WERI-Rb-1 (cell line): ENCODE measurements at regions not wholly inside any gene's neighbourhood (a gene's known extent, or its start where the extent isn't known, plus 50 kb on each side); places are given as distances from the start of the nearest gene placed in this dataset.
"Not testable (repeated sequence)": the region's sequence is repeated elsewhere in the genome, so short reads cannot be mapped to it uniquely, and the experiment has no call there.

Source experiments
- DNase-seq: peaks from one replicate; pipeline ENCODE4 v3.0.0-alpha.2; 2020
- H3K27ac ChIP-seq: fragments of 250-450 bp; sonication (Bioruptor Pico); 2 replicates; pipeline ENCODE4 v1.5.1; 2020; ENCODE audit warnings: mild to moderate bottlenecking, moderate library complexity
- H3K27me3 ChIP-seq: fragments of 250-450 bp; sonication (Bioruptor Pico); 2 replicates; pipeline ENCODE4 v1.5.1; 2021; ENCODE audit warnings: mild to moderate bottlenecking, low read depth, moderate library complexity; ENCODE audit not compliant: insufficient read depth, severe bottlenecking
- H3K36me3 ChIP-seq: fragments of 250-450 bp; sonication (Bioruptor Pico); 2 replicates; pipeline ENCODE4 v1.5.1; 2020; ENCODE audit warnings: mild to moderate bottlenecking, moderate library complexity
- H3K4me3 ChIP-seq: 2 replicates; pipeline ENCODE4 v1.5.1; 2011; ENCODE audit warnings: low read depth, mild to moderate bottlenecking, control low read depth, low read length
- H3K9me3 ChIP-seq: fragments of 250-450 bp; sonication (Bioruptor Pico); 2 replicates; pipeline ENCODE4 v1.5.1; 2021; ENCODE audit warnings: mild to moderate bottlenecking, moderate library complexity; ENCODE audit not compliant: severe bottlenecking
- TF ChIP-seq, protein P1 (sequence below): IDR thresholded peaks from 2 replicates; pipeline ENCODE4 v1.5.1; 2011; ENCODE audit warnings: low read depth, mild to moderate bottlenecking, control low read depth, inconsistent platforms, low read length

DNA sequence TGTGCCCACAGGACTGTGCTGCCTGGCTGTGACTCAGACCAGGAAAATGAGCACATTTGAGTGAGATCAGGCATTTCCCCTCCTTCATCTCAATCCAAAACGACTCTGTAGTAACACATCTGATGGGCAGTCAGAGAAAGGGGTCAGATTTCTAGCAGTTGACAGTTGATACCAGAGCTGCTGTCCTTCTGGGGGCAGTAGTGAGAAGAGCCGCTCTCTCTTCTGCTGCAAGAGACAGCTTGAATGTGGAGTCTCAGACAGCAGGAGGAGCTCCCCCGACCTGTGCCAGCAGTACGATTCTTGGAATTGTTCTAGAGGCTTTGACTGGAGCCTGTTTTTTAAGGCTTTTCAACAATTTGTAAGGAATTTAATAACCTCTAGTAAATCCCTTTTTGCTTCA is 1413.7 kb downstream of the RPIA start:
- not testable (repeated sequence) for H3K27me3 ChIP-seq, H3K9me3 ChIP-seq, H3K27ac ChIP-seq, H3K36me3 ChIP-seq, H3K4me3 ChIP-seq
- TF ChIP-seq, protein P1, sequence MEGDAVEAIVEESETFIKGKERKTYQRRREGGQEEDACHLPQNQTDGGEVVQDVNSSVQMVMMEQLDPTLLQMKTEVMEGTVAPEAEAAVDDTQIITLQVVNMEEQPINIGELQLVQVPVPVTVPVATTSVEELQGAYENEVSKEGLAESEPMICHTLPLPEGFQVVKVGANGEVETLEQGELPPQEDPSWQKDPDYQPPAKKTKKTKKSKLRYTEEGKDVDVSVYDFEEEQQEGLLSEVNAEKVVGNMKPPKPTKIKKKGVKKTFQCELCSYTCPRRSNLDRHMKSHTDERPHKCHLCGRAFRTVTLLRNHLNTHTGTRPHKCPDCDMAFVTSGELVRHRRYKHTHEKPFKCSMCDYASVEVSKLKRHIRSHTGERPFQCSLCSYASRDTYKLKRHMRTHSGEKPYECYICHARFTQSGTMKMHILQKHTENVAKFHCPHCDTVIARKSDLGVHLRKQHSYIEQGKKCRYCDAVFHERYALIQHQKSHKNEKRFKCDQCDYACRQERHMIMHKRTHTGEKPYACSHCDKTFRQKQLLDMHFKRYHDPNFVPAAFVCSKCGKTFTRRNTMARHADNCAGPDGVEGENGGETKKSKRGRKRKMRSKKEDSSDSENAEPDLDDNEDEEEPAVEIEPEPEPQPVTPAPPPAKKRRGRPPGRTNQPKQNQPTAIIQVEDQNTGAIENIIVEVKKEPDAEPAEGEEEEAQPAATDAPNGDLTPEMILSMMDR: peak; percentile 27; the same call in 1 of the 2 replicates
- peak; percentile 11 for DNase-seq

- not testable (repeated sequence) for H3K9me3 ChIP-seq, H3K27me3 ChIP-seq, H3K4me3 ChIP-seq, H3K27ac ChIP-seq, H3K36me3 ChIP-seq, DNase-seq
These were observed 1431.9 kb downstream of the RPIA start for GRCh38 chr2:90123409-90123808.

- not testable (repeated sequence) for H3K9me3 ChIP-seq, H3K27me3 ChIP-seq, H3K27ac ChIP-seq, H3K4me3 ChIP-seq, H3K36me3 ChIP-seq, DNase-seq
These were observed 1447.6 kb downstream of the RPIA start for GRCh38 chr2:90139046-90139445.

GRCh38 chr2:90141558-90141957 is 1450.1 kb downstream of the RPIA start:
- not testable (repeated sequence) for DNase-seq, H3K27me3 ChIP-seq, H3K4me3 ChIP-seq, H3K9me3 ChIP-seq, H3K27ac ChIP-seq, H3K36me3 ChIP-seq

DNA sequence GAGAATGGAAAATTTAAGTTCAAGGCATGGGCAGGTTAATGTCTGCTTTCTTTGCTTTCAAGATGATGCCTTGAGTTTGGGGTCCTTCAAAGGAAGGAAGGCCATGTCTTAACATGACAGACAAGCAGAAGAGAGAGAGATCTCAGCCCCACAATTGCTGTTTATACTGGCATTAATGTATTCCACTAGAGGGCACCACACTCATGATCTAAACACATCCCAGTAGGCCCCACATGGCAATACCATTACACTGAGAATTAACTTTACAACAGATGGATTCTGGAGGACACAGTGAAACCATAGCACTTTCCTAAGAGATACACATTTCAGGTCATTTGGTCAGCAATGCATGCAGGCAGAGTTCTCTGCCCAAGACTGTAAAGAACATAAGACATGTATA is 1460.3 kb downstream of the RPIA start:
- H3K27ac ChIP-seq, H3K27me3 ChIP-seq, H3K4me3 ChIP-seq, H3K9me3 ChIP-seq, H3K36me3 ChIP-seq, DNase-seq: not testable (repeated sequence)

DNA sequence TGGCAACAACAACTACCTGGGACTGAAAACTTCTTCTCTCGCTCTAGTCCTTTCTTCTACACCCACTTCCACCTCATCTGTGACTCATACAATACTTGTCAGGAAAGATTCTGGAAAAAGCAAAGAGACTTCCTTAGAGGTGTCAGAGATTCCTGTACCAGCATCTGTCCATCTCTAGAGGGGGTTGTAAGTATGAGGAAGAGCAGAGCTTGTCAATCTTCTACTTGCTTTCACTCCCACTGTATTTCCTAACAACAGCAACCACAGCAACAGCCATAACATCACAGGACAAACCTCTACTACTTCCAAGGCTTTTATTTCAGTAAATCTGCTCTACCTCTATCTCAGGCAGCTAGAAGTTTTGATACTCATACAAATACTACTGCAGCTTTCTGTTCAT is 1479.5 kb downstream of the RPIA start:
- not testable (repeated sequence) for DNase-seq, H3K4me3 ChIP-seq, H3K27ac ChIP-seq, H3K36me3 ChIP-seq, H3K27me3 ChIP-seq, H3K9me3 ChIP-seq

DNA sequence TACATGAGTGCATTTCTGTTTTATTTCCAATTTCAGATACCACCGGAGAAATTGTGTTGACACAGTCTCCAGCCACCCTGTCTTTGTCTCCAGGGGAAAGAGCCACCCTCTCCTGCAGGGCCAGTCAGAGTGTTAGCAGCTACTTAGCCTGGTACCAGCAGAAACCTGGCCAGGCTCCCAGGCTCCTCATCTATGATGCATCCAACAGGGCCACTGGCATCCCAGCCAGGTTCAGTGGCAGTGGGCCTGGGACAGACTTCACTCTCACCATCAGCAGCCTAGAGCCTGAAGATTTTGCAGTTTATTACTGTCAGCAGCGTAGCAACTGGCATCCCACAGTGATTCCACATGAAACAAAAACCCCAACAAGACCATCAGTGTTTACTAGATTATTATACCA is 1481.6 kb downstream of the RPIA start:
- not testable (repeated sequence) for H3K9me3 ChIP-seq, H3K36me3 ChIP-seq, H3K27me3 ChIP-seq, H3K27ac ChIP-seq, DNase-seq, H3K4me3 ChIP-seq

GRCh38 chr2:90179591-90179990 is 1488.1 kb downstream of the RPIA start:
- not testable (repeated sequence) for DNase-seq, H3K9me3 ChIP-seq, H3K36me3 ChIP-seq, H3K27ac ChIP-seq, H3K4me3 ChIP-seq, H3K27me3 ChIP-seq

DNA sequence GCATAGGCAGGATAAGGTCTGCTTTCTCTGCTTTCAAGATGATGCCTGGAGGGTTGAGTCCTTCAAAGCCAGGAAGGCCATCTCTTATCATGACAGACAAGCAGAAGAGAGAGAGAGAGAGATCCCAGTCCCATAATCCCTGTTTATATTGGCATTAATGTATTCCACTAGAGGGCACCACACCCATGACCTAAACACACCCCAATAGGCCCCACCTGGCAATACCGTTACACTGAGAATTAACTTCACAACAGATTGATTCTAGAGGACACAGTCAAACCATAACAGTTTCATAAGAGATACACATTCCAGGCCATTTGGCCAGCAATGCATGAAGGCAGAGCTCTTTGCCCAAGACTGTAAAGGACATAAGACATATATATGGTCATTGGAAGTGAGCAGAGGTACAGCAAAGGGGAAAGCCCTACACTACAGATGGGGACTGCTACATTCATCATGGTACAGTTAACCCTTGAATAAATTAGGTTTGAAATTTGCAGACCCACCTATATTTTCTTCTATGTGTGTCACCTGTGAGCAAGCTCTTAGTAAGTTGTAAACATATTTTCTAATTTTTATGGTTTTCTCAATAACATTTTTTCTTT is 1516.1 kb downstream of the RPIA start:
- TF ChIP-seq, protein P1: peak; percentile 41
- Histone ChIP-seq H3K9me3 (no peaks in the 10 kb centered on the region), H3K27me3 (peaks cover 24% of the 10 kb centered on the region), H3K4me3 (no peak overlapping the region), H3K36me3 (no peaks in the 10 kb centered on the region), H3K27ac (no peak overlapping the region)
- peak; percentile 6 for DNase-seq
